SH-SY5Y (cell line): ENCODE measurements at regions not wholly inside any gene's neighbourhood (a gene's known extent, or its start where the extent isn't known, plus 50 kb on each side); places are given as distances from the start of the nearest gene placed in this dataset.

Source experiments
- GATA2 ChIP-seq: IDR thresholded peaks from 2 replicates; pipeline ENCODE4 v1.6.1; 2011; ENCODE audit warnings: mild to moderate bottlenecking, low read depth, low read length
- GATA3 ChIP-seq: IDR thresholded peaks from 2 replicates; pipeline ENCODE4 v1.6.1; 2011; ENCODE audit warnings: low read depth, mild to moderate bottlenecking, low read length, moderate library complexity

DNA sequence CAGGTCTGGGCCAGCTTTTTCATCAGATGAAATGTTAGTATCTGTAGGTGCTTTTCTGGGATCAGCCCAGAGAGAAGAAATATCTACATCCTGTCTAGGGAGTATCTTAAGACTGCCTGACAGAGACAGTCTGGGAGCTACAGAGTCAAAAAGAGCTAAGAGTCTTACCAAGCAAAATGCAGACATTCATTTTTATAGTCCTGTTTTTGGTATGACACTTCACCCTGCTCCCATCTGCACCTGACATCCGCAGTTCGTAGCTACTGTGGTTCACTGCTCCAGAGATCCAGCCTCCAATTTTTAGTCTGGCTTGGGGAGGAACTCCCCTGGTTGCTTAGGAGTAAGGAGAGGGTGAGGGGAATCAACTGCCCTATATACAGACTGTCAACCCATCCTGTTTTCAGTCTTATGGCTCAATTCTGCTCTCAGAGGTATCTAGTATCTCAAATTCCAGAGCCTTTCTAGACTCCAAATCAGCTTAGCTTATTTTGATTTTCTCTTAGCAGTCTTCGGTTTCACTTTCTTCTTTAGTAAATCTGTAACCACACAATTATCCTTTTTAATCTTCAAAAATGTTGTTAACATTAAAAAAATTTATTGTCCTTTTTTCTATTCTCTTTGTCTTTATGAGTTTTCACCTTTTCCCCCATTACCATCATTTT, 97.8 kb downstream of the TMEM100 start:
- TF ChIP-seq GATA3, result no peak
- no peak for TF ChIP-seq GATA2
